ENCODE measurements at regions not wholly inside any gene's neighbourhood (a gene's known extent, or its start where the extent isn't known, plus 50 kb on each side); places are given as distances from the start of the nearest gene placed in this dataset.
"Not testable (repeated sequence)": the region's sequence is repeated elsewhere in the genome, so short reads cannot be mapped to it uniquely, and the experiment has no call there.

- no peak overlapping the region for H3K27ac ChIP-seq
- H3K4me3 ChIP-seq (ENCODE audit: low read depth, low read length), result no peak overlapping the region
- H3K27me3 ChIP-seq (replicated peaks), result no peaks in the 10 kb centered on the region
- DNase-seq, result no peak
- no peak for TF ChIP-seq CTCF (IDR thresholded peaks at IDR 0.05; ENCODE audit: low read depth, low read length, missing control alignments)
- H3K36me3 ChIP-seq (replicated peaks), result no peaks in the 10 kb centered on the region
- in situ Hi-C loops (cut with HindIII; ENCODE audit: low pct_ligation_motif_present, low sequenced_read_pairs), result no loop called here
Observed at GRCh38 chr6:6869094-6869493, 238.7 kb upstream of the RREB1 start.

GRCh38 chr6:6870921-6871320 lies 236.8 kb upstream of the RREB1 start:
- no peak for TF ChIP-seq CTCF (IDR thresholded peaks at IDR 0.05; ENCODE audit: low read depth, low read length, missing control alignments)
- Histone ChIP-seq H3K27ac (no peak overlapping the region), H3K36me3 (replicated peaks) (no peaks in the 10 kb centered on the region), H3K27me3 (replicated peaks) (no peaks in the 10 kb centered on the region), H3K4me3 (ENCODE audit: low read depth, low read length) (no peak overlapping the region)
- in situ Hi-C loops (cut with HindIII; ENCODE audit: low pct_ligation_motif_present, low sequenced_read_pairs), result no loop called here
- no peak for DNase-seq

- DNase-seq, result no peak
- no peaks in the 10 kb centered on the region for H3K36me3 ChIP-seq (replicated peaks)
- H3K27me3 ChIP-seq (replicated peaks), result no peaks in the 10 kb centered on the region
- in situ Hi-C loops (cut with HindIII; ENCODE audit: low pct_ligation_motif_present, low sequenced_read_pairs), result no loop called here
- no peak overlapping the region for H3K4me3 ChIP-seq (ENCODE audit: low read depth, low read length)
- no peak overlapping the region for H3K27ac ChIP-seq
- no peak for TF ChIP-seq CTCF (IDR thresholded peaks at IDR 0.05; ENCODE audit: low read depth, low read length, missing control alignments)
Observed at GRCh38 chr6:6872459-6873344, 235.1 kb upstream of the RREB1 start.

- Histone ChIP-seq H3K36me3 (replicated peaks) (no peaks in the 10 kb centered on the region), H3K27ac (no peak overlapping the region), H3K27me3 (replicated peaks) (no peaks in the 10 kb centered on the region), H3K4me3 (ENCODE audit: low read depth, low read length) (no peak overlapping the region)
- in situ Hi-C loops (cut with HindIII; ENCODE audit: low pct_ligation_motif_present, low sequenced_read_pairs), result no loop called here
- DNase-seq, result no peak
- no peak for TF ChIP-seq CTCF (IDR thresholded peaks at IDR 0.05; ENCODE audit: low read depth, low read length, missing control alignments)
Observed at GRCh38 chr6:6873778-6874177, 234.0 kb upstream of the RREB1 start.

- no peak overlapping the region for H3K27ac ChIP-seq
Observed at GRCh38 chr6:6875818-6876470, 231.8 kb upstream of the RREB1 start.

GRCh38 chr6:6877792-6878191 lies 230.0 kb upstream of the RREB1 start:
- H3K36me3 ChIP-seq (replicated peaks); H3K4me3 ChIP-seq (ENCODE audit: low read depth, low read length); in situ Hi-C loops (cut with HindIII; ENCODE audit: low pct_ligation_motif_present, low sequenced_read_pairs); H3K27ac ChIP-seq; DNase-seq; H3K27me3 ChIP-seq (replicated peaks): not testable (repeated sequence)

More at GRCh38 chr6:6875818-6876470, 231.8 kb upstream of the RREB1 start:
- DNase-seq, result peak; percentile 64
- in situ Hi-C loops (cut with HindIII; ENCODE audit: low pct_ligation_motif_present, low sequenced_read_pairs), result no loop called here
- H3K27me3 ChIP-seq (replicated peaks), result no peaks in the 10 kb centered on the region
- no peak overlapping the region for H3K4me3 ChIP-seq (ENCODE audit: low read depth, low read length)
- H3K36me3 ChIP-seq (replicated peaks), result no peaks in the 10 kb centered on the region
- TF ChIP-seq CTCF (IDR thresholded peaks at IDR 0.05; ENCODE audit: low read depth, low read length, missing control alignments), result no peak

All from brain microvascular endothelial cell (primary cell).